ENCODE measurements at regions not wholly inside any gene's neighbourhood (a gene's known extent, or its start where the extent isn't known, plus 50 kb on each side); places are given as distances from the start of the nearest gene placed in this dataset.

DNA sequence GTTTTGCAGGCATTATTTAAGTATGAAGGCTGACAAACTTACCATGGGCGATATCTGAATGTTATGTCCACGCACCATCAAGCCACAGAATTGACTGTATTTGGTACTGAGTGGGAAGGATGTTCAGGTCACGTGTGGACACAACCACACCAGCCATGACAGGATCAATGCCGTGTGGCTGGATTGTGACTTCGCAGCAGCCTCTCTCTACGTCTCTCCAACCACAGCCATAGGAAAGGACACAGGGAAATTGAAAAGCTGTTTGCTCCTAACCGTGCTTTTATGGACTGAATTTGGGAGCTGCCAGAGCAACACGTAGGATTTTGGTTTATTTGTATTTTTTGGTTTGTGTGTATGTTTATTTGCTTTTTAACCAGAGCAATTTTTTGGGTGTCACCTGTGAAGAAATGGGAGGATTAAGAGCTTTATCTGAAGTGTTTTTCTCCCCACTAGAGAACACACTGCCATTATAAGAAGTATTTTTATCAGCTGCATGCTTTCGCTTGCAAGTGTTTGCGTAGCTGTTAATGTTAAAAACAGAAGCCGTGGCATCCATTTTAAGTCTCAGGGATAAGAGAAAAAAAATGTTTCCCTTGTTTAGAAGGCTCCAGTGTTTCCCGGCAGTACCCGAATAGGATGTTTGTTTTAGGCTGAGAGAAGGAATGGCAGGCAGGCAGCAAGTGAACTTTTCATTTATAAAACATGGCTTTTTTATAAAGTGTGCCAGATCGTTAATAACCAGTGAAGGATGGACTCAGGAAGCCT is 401.1 kb upstream of the NFE2L3 start:
- TF ChIP-seq, protein P1, sequence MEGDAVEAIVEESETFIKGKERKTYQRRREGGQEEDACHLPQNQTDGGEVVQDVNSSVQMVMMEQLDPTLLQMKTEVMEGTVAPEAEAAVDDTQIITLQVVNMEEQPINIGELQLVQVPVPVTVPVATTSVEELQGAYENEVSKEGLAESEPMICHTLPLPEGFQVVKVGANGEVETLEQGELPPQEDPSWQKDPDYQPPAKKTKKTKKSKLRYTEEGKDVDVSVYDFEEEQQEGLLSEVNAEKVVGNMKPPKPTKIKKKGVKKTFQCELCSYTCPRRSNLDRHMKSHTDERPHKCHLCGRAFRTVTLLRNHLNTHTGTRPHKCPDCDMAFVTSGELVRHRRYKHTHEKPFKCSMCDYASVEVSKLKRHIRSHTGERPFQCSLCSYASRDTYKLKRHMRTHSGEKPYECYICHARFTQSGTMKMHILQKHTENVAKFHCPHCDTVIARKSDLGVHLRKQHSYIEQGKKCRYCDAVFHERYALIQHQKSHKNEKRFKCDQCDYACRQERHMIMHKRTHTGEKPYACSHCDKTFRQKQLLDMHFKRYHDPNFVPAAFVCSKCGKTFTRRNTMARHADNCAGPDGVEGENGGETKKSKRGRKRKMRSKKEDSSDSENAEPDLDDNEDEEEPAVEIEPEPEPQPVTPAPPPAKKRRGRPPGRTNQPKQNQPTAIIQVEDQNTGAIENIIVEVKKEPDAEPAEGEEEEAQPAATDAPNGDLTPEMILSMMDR (IDR thresholded peaks at IDR 0.05; ENCODE audit: unreplicated experiment) = no peak
- no peak overlapping the region for H3K27ac Mint-ChIP-seq (ENCODE audit: unreplicated experiment)
- no peaks in the 10 kb centered on the region for H3K9me3 Mint-ChIP-seq (ENCODE audit: unreplicated experiment)
- H3K4me1 Mint-ChIP-seq (ENCODE audit: unreplicated experiment) = peaks cover 8% of the 10 kb centered on the region
- DNase-seq (ENCODE audit: low spot score) = no peak
- peaks cover 2% of the 10 kb centered on the region for H3K27me3 Mint-ChIP-seq (ENCODE audit: unreplicated experiment)
- H3K4me3 Mint-ChIP-seq (ENCODE audit: unreplicated experiment) = no peak overlapping the region
- H3K36me3 Mint-ChIP-seq (ENCODE audit: low read depth, unreplicated experiment) = no peaks in the 10 kb centered on the region

DNA sequence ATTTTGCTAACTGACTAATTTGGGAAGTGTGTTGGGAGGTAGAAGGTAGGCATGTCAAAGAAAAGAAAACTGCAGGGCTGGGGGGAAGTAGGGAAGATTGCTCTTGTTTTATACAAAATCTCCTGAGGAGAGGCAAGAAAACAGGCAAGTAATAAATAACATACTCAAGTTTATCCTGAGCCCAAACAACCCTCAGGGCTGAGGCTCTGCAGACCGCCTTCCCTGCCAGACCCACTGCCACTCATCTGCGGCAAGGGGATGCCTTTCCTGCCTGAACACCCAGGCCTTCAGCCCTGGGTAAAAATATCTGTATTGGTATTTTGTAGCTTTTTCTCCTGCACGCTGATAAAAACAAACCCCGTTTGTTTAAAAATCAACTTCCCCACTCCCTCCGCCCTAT is 399.8 kb upstream of the NFE2L3 start:
- H3K27ac Mint-ChIP-seq (ENCODE audit: unreplicated experiment) = no peak overlapping the region
- TF ChIP-seq, protein P1 (IDR thresholded peaks at IDR 0.05; ENCODE audit: unreplicated experiment) = no peak
- H3K27me3 Mint-ChIP-seq (ENCODE audit: unreplicated experiment) = peaks cover 2% of the 10 kb centered on the region
- no peak for DNase-seq (ENCODE audit: low spot score)
- H3K4me3 Mint-ChIP-seq (ENCODE audit: unreplicated experiment) = no peak overlapping the region
- no peaks in the 10 kb centered on the region for H3K36me3 Mint-ChIP-seq (ENCODE audit: low read depth, unreplicated experiment)
- H3K4me1 Mint-ChIP-seq (ENCODE audit: unreplicated experiment) = peaks cover 8% of the 10 kb centered on the region
- no peaks in the 10 kb centered on the region for H3K9me3 Mint-ChIP-seq (ENCODE audit: unreplicated experiment)

DNA sequence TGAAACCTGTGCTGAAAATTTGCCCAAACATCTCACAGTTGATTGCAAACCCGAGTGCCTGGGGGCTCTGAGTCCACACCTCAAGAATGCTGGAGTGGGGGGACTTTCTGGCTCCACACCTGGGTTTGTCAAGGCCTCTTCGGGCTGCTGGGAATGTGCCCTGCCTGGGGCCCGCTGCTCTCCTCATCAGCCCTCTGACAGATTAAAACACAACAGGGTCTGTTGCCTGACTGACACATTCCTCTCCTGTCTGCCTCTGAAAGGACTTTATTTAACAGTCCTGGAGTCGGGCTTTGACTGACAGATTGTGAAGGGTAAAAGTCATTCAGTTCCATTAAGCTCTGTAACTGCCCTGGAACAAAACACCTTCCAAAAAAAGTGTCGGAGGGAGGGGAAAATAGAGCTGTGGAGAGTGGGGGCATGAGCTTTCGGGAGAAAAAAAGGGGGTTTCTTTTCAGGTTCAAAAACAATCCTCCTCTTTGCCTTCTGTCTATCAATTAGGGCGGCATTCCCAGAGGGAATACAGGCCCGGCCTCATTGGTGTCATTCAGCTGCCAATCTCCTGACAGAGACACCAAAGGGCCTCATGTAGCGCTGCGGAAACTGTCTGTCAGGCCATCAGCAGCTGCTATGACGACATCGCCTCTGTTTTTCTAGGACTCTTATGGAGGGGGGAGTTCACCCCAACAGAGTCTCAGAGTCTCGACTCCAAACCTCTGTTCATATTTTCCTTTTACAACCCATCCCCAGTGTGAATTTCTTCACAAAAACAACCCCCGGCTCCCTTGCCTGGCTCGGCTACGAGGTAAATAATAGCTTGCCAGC is 398.8 kb upstream of the NFE2L3 start:
- DNase-seq (ENCODE audit: low spot score) = no peak
- no peaks in the 10 kb centered on the region for H3K36me3 Mint-ChIP-seq (ENCODE audit: low read depth, unreplicated experiment)
- H3K4me3 Mint-ChIP-seq (ENCODE audit: unreplicated experiment) = no peak overlapping the region
- no peaks in the 10 kb centered on the region for H3K9me3 Mint-ChIP-seq (ENCODE audit: unreplicated experiment)
- peaks cover 2% of the 10 kb centered on the region for H3K27me3 Mint-ChIP-seq (ENCODE audit: unreplicated experiment)
- H3K4me1 Mint-ChIP-seq (ENCODE audit: unreplicated experiment) = peaks cover 8% of the 10 kb centered on the region
- H3K27ac Mint-ChIP-seq (ENCODE audit: unreplicated experiment) = no peak overlapping the region
- TF ChIP-seq, protein P1 (IDR thresholded peaks at IDR 0.05; ENCODE audit: unreplicated experiment) = no peak

DNA sequence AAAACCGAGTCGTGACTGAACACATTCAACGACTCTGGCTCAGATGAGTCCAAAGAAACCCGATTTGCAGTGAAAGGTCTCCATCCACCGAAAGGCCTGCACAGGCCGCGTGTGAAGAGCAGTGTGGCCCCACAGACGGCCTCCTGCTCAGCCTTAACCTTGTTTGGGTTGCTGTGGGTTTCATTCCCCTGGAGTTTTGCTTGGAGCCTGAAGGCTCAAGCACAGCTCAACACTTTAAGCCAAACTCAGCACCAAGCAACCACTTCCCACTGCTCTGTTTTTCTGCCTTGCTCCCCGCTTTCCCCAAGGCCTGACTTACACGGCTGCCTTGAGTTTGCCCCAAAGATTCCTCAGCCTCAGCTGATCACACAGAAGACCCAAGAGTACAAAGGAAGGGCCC is 398.2 kb upstream of the NFE2L3 start:
- Mint-ChIP-seq H3K4me1 (ENCODE audit: unreplicated experiment) (peaks cover 8% of the 10 kb centered on the region), H3K9me3 (ENCODE audit: unreplicated experiment) (no peaks in the 10 kb centered on the region), H3K27me3 (ENCODE audit: unreplicated experiment) (peaks cover 2% of the 10 kb centered on the region), H3K27ac (ENCODE audit: unreplicated experiment) (no peak overlapping the region), H3K4me3 (ENCODE audit: unreplicated experiment) (no peak overlapping the region), H3K36me3 (ENCODE audit: low read depth, unreplicated experiment) (no peaks in the 10 kb centered on the region)
- no peak for DNase-seq (ENCODE audit: low spot score)
- TF ChIP-seq, protein P1 (IDR thresholded peaks at IDR 0.05; ENCODE audit: unreplicated experiment) = no peak

DNA sequence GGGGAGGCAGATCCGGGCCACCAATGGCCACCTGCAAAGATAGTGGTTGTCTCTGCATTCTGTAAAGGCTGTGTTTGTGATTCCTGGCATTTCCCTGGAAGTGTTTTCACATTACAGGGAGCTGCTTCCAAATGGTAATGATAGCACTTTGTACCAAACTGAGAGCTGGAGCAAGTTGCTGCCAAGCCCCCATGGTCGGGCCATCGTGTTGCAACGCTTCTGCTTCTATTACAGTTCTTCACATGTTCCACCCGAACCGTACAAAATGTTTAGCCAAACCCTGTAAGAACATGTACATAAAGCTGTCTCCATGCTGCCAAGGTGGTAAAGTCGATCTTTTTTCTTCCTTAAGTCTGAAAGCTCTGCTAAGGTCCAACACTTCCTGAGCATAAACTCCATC is 397.7 kb upstream of the NFE2L3 start:
- no peaks in the 10 kb centered on the region for H3K9me3 Mint-ChIP-seq (ENCODE audit: unreplicated experiment)
- no peaks in the 10 kb centered on the region for H3K36me3 Mint-ChIP-seq (ENCODE audit: low read depth, unreplicated experiment)
- DNase-seq (ENCODE audit: low spot score) = no peak
- peaks cover 2% of the 10 kb centered on the region for H3K27me3 Mint-ChIP-seq (ENCODE audit: unreplicated experiment)
- H3K4me3 Mint-ChIP-seq (ENCODE audit: unreplicated experiment) = no peak overlapping the region
- no peak overlapping the region for H3K27ac Mint-ChIP-seq (ENCODE audit: unreplicated experiment)
- H3K4me1 Mint-ChIP-seq (ENCODE audit: unreplicated experiment) = peaks cover 8% of the 10 kb centered on the region
- TF ChIP-seq, protein P1 (IDR thresholded peaks at IDR 0.05; ENCODE audit: unreplicated experiment) = no peak
